ENCODE measurements at regions not wholly inside any gene's neighbourhood (a gene's known extent, or its start where the extent isn't known, plus 50 kb on each side); places are given as distances from the start of the nearest gene placed in this dataset.

- ATAC-seq (no peak), DNase-seq (no peak), FAIRE-seq (no peak)
- WGBS, 2 donors: 54 to 61% methylated on average over 3 of the region's 3 CpGs
- no peaks in the 10 kb centered on the region for H3K27me3 ChIP-seq
- no peaks in the 10 kb centered on the region for H3K36me3 ChIP-seq
- H3K4me3 ChIP-seq: no peak overlapping the region
- no peak overlapping the region for H3K27ac ChIP-seq
- intact Hi-C loops (cut with DNase I): no loop called here
- TF ChIP-seq CTCF (IDR thresholded peaks at IDR 0.05): no peak
- H3K9me3 ChIP-seq: peaks cover 0 to 4% (median 0%) of the 10 kb centered on the region in 4 donors
- no peaks in the 10 kb centered on the region for H3K4me1 ChIP-seq
Measured at GRCh38 chr13:83201506-83201905, 680.8 kb downstream of the SLITRK1 start.

GRCh38 chr13:83197316-83197715 lies 685.0 kb downstream of the SLITRK1 start:
- ATAC-seq: no peak
- FAIRE-seq: no peak

GRCh38 chr13:83190020-83190419 lies 692.3 kb downstream of the SLITRK1 start:
- no peak overlapping the region for H3K27ac ChIP-seq
- intact Hi-C loops (cut with DNase I): no loop called here
- H3K4me3 ChIP-seq: no peak overlapping the region
- H3K4me1 ChIP-seq: no peaks in the 10 kb centered on the region
- FAIRE-seq: no peak
- no peaks in the 10 kb centered on the region for H3K36me3 ChIP-seq
- no peak for TF ChIP-seq CTCF (IDR thresholded peaks at IDR 0.05)
- no peak for DNase-seq
- 67 to 82% methylated on average over 3 of the region's 3 CpGs for WGBS, 2 donors
- no peaks in the 10 kb centered on the region for H3K9me3 ChIP-seq
- no peak for ATAC-seq
- no peaks in the 10 kb centered on the region for H3K27me3 ChIP-seq

More at GRCh38 chr13:83197316-83197715, 685.0 kb downstream of the SLITRK1 start:
- no peak for DNase-seq
- no peak for TF ChIP-seq CTCF (IDR thresholded peaks at IDR 0.05)
- Histone ChIP-seq H3K4me1 (no peaks in the 10 kb centered on the region), H3K4me3 (no peak overlapping the region), H3K27ac (no peak overlapping the region), H3K27me3 (no peaks in the 10 kb centered on the region), H3K36me3 (no peaks in the 10 kb centered on the region), H3K9me3 (peaks cover 0 to 4% (median 0%) of the 10 kb centered on the region in 4 donors)
- WGBS, 2 donors: 75 to 88% methylated on average over 3 of the region's 3 CpGs
- intact Hi-C loops (cut with DNase I): no loop called here

- WGBS, 2 donors: 56 to 61% methylated on average over 2 of the region's 2 CpGs
- Histone ChIP-seq H3K4me3 (no peak overlapping the region), H3K27ac (no peak overlapping the region), H3K27me3 (no peaks in the 10 kb centered on the region), H3K36me3 (no peaks in the 10 kb centered on the region), H3K4me1 (no peaks in the 10 kb centered on the region), H3K9me3 (no peaks in the 10 kb centered on the region)
- DNase-seq (no peak), FAIRE-seq (no peak), ATAC-seq (no peak)
- TF ChIP-seq CTCF (IDR thresholded peaks at IDR 0.05): no peak
- intact Hi-C loops (cut with DNase I): no loop called here
Measured at GRCh38 chr13:83184819-83185218, 697.5 kb downstream of the SLITRK1 start.

GRCh38 chr13:83184150-83184475 lies 698.2 kb downstream of the SLITRK1 start:
- H3K9me3 ChIP-seq: no peaks in the 10 kb centered on the region
- no peak overlapping the region for H3K27ac ChIP-seq
- FAIRE-seq: no peak
- H3K27me3 ChIP-seq: no peaks in the 10 kb centered on the region
- no peaks in the 10 kb centered on the region for H3K4me1 ChIP-seq
- no peaks in the 10 kb centered on the region for H3K36me3 ChIP-seq
- WGBS, 2 donors: 91 to 94% methylated on average over 11 of the region's 11 CpGs
- ATAC-seq: no peak
- H3K4me3 ChIP-seq: no peak overlapping the region
- intact Hi-C loops (cut with DNase I): no loop called here
- TF ChIP-seq CTCF (IDR thresholded peaks at IDR 0.05): no peak
- no peak for DNase-seq

Measured in pancreas (tissue), 10 donors.